WERI-Rb-1 (cell line): ENCODE measurements at regions not wholly inside any gene's neighbourhood (a gene's known extent, or its start where the extent isn't known, plus 50 kb on each side); places are given as distances from the start of the nearest gene placed in this dataset.

Source experiments
- DNase-seq: peaks from one replicate; pipeline ENCODE4 v3.0.0-alpha.2; 2020
- H3K27ac ChIP-seq: fragments of 250-450 bp; sonication (Bioruptor Pico); 2 replicates; pipeline ENCODE4 v1.5.1; 2020; ENCODE audit warnings: mild to moderate bottlenecking, moderate library complexity
- H3K27me3 ChIP-seq: fragments of 250-450 bp; sonication (Bioruptor Pico); 2 replicates; pipeline ENCODE4 v1.5.1; 2021; ENCODE audit warnings: mild to moderate bottlenecking, low read depth, moderate library complexity; ENCODE audit not compliant: insufficient read depth, severe bottlenecking
- H3K36me3 ChIP-seq: fragments of 250-450 bp; sonication (Bioruptor Pico); 2 replicates; pipeline ENCODE4 v1.5.1; 2020; ENCODE audit warnings: mild to moderate bottlenecking, moderate library complexity
- H3K4me3 ChIP-seq: 2 replicates; pipeline ENCODE4 v1.5.1; 2011; ENCODE audit warnings: low read depth, mild to moderate bottlenecking, control low read depth, low read length
- H3K9me3 ChIP-seq: fragments of 250-450 bp; sonication (Bioruptor Pico); 2 replicates; pipeline ENCODE4 v1.5.1; 2021; ENCODE audit warnings: mild to moderate bottlenecking, moderate library complexity; ENCODE audit not compliant: severe bottlenecking
- TF ChIP-seq, protein P1 (sequence below): IDR thresholded peaks from 2 replicates; pipeline ENCODE4 v1.5.1; 2011; ENCODE audit warnings: low read depth, mild to moderate bottlenecking, control low read depth, inconsistent platforms, low read length

DNA sequence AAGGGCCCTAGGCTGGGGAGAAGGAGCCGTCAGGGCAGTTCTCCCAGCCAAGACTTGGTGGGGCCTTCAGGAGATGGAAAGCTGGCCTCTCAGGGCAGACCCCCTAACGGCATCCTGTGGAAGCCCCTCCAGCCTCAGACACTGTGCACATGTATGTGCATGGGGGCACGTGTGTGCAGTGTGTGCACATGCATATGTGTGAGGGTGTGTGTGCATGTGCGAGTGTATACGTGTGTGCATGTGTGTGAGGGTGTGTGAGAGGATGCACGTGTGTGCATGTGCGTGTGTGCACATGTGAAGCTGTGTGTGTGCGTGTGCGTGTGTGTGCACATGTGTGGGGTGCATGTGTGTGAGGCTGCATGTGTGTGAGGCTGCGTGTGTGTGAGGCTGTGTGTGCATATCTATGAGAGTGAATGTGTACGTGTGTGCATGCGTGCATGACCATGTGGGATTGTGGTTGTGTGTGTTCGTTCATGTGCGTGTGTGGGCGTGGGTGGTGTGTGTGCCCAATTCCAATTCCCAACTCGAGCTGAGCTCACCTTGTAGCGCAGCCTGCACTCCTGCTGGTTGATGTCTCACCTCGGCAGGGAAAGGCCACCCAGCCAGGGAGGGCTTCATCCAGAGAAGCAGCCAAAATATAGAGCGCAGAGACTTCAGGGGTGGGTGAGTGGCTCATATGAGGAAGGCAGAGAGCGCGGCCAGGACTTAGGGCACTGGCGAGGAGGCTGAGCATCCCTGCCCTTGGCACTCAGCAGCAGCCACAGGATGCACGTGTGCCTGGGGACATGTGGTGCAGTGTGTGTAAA is 142.7 kb upstream of the PPP1R26 start:
- Histone ChIP-seq H3K4me3 (no peak overlapping the region), H3K27ac (no peak overlapping the region), H3K9me3 (no peaks in the 10 kb centered on the region), H3K27me3 (no peaks in the 10 kb centered on the region), H3K36me3 (no peaks in the 10 kb centered on the region)
- TF ChIP-seq, protein P1, sequence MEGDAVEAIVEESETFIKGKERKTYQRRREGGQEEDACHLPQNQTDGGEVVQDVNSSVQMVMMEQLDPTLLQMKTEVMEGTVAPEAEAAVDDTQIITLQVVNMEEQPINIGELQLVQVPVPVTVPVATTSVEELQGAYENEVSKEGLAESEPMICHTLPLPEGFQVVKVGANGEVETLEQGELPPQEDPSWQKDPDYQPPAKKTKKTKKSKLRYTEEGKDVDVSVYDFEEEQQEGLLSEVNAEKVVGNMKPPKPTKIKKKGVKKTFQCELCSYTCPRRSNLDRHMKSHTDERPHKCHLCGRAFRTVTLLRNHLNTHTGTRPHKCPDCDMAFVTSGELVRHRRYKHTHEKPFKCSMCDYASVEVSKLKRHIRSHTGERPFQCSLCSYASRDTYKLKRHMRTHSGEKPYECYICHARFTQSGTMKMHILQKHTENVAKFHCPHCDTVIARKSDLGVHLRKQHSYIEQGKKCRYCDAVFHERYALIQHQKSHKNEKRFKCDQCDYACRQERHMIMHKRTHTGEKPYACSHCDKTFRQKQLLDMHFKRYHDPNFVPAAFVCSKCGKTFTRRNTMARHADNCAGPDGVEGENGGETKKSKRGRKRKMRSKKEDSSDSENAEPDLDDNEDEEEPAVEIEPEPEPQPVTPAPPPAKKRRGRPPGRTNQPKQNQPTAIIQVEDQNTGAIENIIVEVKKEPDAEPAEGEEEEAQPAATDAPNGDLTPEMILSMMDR: no peak
- no peak for DNase-seq

DNA sequence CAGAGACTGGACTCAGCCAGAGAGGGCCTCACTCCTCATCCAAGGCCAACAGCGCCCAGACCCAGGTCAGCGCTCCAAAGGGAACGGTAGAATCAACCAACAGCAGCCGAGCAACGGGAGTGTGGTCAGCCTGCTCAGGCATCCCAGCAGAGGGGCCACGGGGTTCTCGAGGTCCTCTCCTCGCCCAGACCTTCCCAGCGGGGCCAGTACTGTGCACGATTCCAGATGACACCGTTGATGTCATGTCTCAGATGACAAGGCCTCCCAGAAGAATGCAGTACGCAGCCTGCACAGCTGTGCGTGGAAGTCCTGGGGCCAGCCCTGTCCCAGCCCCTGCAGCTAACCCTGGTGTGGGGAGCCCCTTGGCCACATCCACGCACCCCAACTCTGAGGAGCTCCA is 141.0 kb upstream of the PPP1R26 start:
- Histone ChIP-seq H3K4me3 (no peak overlapping the region), H3K27ac (no peak overlapping the region), H3K27me3 (no peaks in the 10 kb centered on the region), H3K36me3 (no peaks in the 10 kb centered on the region), H3K9me3 (no peaks in the 10 kb centered on the region)
- TF ChIP-seq, protein P1: no peak
- no peak for DNase-seq

DNA sequence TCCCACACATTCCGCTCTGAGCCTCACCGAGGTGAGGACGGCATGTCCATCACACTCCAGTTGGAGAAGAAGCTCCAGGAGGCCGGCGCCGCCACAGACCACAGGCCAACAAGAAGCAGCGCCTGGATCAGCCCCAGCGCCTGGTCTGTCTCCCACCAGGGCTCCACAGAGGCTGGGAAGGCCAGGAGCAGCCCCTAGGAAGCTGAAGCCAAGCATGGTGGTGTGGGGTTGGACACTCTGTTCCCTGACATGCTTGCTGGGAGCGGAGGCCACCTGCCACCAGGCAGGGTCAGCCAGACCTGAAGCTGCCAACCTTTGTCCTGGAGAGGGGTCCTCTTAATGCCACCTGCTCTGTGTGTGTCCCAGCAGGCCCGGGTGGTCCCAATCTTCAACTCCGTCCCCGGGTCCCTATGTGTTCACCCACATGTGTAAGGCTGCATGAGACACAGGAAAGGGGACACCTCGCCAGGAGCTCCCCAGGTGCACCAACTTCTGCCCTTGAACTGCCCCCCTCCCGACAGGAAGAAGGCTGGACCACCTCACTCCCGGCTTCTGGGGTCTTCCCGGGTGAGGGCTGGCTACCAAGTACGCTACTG is 140.1 kb upstream of the PPP1R26 start:
- no peak for DNase-seq
- Histone ChIP-seq H3K36me3 (no peaks in the 10 kb centered on the region), H3K9me3 (no peaks in the 10 kb centered on the region), H3K27ac (no peak overlapping the region), H3K27me3 (no peaks in the 10 kb centered on the region), H3K4me3 (no peak overlapping the region)
- TF ChIP-seq, protein P1: no peak

DNA sequence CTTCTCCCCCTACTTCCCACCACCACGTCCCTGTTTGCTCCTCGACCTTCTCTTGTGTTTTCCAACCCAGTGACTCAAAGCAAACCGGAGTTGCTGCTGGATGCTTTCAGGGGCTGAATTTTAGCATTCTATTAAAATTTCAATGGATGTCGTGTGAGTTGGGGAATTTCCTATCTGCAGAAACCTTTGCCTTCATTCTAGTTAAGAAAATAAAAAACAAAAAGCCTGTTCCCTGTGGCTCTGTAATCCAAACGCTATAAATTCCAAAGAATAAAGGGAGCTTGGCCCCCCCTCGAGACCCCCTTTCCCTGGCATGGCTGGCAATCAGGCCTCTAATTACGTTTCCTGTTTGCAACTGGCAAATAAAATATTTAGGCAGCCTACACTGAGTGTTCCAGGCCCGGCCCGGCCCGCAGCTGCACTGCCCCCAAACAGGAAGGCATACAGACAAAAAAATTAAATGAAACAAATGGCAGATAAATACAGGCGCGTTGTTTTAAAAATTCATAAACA is 139.4 kb upstream of the PPP1R26 start:
- Histone ChIP-seq H3K27ac (no peak overlapping the region), H3K4me3 (no peak overlapping the region), H3K36me3 (no peaks in the 10 kb centered on the region), H3K27me3 (no peaks in the 10 kb centered on the region), H3K9me3 (no peaks in the 10 kb centered on the region)
- no peak for DNase-seq
- TF ChIP-seq, protein P1: no peak

DNA sequence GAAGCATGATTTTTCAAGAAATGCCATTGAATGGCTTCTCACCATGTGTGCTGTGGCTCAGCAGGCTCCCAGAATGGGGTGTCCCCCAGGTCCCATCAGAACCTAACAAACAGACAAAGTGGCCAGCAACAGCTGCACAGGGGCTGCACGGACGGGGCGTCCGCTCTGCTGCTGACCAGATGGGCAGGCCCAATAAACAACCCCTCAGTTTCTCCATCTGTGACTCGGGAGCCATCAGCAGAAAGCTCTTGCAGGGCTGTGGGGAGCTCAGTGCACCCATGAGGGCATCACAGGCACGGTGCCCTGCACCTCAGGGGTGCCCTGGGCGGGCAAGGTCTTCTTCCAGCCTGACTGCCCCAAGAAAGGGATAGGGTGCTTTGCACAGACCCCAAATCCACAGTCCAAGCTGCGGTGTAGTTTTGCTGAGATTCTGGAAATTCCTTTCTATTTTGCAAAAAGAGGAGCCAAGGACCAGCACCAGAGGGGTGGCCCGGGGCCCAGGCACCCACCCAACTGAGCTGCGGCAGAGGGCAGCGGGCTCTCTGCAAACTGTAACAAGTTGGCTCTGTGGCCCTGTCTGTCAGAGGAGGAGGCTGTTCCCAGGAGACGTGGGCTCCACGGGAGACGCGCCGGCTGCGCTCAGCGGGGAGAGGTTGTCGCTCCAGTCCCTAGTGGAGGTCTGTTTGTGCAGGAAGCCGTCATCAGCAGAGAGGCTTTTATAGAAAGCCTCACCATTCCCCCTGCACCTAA is 138.7 kb upstream of the PPP1R26 start:
- H3K27ac ChIP-seq: no peak overlapping the region
- H3K4me3 ChIP-seq: no peak overlapping the region
- H3K36me3 ChIP-seq: no peaks in the 10 kb centered on the region
- TF ChIP-seq, protein P1: no peak
- H3K9me3 ChIP-seq: no peaks in the 10 kb centered on the region
- no peaks in the 10 kb centered on the region for H3K27me3 ChIP-seq
- DNase-seq: no peak
